Fibroblast of gingiva (primary cell): ENCODE measurements at regions not wholly inside any gene's neighbourhood (a gene's known extent, or its start where the extent isn't known, plus 50 kb on each side); places are given as distances from the start of the nearest gene placed in this dataset.
"Not testable (repeated sequence)": the region's sequence is repeated elsewhere in the genome, so short reads cannot be mapped to it uniquely, and the experiment has no call there.

Experiments used
- DNase-seq: peaks from one replicate; pipeline ENCODE4 v3.0.0-alpha.2; 2011; ENCODE audit warnings: low read depth

DNA sequence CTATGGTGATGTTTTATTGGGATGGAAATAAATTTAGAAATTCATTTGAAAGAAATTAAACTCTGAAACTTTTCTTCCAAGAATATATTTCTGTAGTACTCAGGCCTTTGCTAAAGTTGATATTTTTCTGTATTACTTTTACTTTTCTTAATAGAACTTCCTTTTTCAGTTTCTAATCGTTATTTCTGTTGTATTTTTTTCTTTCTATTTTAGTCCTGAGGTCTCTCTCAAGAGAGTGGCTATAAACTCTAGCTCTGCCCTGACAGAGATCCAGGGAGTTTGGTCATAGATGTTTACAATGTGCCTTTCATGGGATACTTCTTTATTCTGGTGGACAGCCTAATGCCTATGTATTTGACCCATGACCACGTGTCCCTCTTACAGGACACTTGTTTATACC lies 51.0 kb downstream of the OR2B6 start:
- no peak for DNase-seq

DNA sequence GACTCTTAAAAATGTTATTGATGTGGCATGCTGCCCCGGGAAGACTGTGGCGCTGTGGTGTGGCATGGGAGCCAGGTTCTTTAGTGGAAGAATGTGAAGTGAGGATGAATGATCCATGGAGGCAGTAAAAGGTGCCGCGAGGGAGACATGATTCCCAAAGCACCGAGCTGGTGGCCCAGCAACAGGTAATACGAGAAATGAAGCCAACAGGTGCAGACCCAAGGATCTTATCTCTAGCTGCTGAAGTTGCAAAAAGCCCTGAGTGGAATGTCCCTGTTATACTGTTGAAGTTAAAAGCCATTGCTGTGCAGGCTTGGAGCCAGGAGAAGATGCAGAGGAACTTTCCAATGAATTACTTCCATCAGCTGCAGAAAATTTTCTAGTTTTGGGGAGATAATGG lies 53.5 kb downstream of the OR2B6 start:
- DNase-seq: no peak

- DNase-seq: peak; percentile 44
Measured at GRCh38 chr6:28011722-28012121, 54.7 kb downstream of the OR2B6 start.

DNA sequence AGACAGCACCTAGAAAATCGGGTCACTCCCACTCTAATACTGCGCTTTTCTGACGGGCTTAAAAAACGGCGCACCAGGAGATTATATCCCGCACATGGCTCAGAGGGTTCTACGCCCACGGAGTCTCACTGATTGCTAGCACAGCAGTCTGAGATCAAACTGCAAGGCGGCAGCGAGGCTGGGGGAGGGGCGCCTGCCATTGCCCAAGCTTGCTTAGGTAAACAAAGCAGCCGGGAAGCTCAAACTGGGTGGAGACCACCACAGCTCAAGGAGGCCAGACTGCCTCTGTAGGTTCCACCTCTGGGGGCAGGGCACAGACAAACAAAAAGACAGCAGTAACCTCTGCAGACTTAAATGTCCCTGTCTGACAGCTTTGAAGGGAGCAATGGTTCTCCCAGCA lies 59.4 kb upstream of the ZNF165 start:
- not testable (repeated sequence) for DNase-seq

DNA sequence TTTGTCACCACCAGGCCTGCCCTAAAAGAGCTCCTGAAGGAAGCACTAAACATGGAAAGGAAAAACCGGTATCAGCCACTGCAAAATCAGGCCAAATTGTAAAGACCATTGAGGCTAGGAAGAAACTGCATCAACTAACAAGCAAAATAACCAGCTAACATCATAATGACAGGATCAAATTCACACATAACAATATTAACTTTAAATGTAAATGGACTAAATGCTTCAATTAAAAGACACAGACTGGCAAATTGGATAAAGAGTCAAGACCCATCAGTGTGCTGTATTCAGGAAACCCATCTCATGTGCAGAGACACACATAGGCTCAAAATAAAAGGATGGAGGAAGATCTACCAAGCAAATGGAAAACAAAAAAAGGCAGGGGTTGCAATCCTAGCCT lies 57.7 kb upstream of the ZNF165 start:
- not testable (repeated sequence) for DNase-seq
